GM23338 (cell line): ENCODE measurements at regions not wholly inside any gene's neighbourhood (a gene's known extent, or its start where the extent isn't known, plus 50 kb on each side); places are given as distances from the start of the nearest gene placed in this dataset.

Experiments
- ATAC-seq: fragments of 200-7000 bp; cut with Tn5 transposase; 3 replicates; pipeline ENCODE4 v1.9.1; 2020
- DNase-seq: peaks from one replicate; pipeline ENCODE4 v3.0.0-alpha.2; 2015; ENCODE audit warnings: low spot score
- H2AFZ ChIP-seq: fragments of 200-600 bp; sonication (generic); 2 replicates; pipeline ENCODE4 v1.8.0; 2016; ENCODE audit warnings: antibody characterized with exemption, mild to moderate bottlenecking, moderate library complexity
- H3F3A ChIP-seq: fragments of 200-600 bp; sonication (generic); replicated peaks from 2 replicates; pipeline ENCODE4 v1.8.0; 2017; ENCODE audit warnings: antibody characterized with exemption, mixed run types, low read depth
- H3K27ac ChIP-seq: fragments of 200-600 bp; sonication (generic); 2 replicates; pipeline ENCODE4 v1.6.1; 2016; ENCODE audit warnings: low read depth
- H3K27me3 ChIP-seq: fragments of 200-600 bp; sonication (generic); 2 replicates; pipeline ENCODE4 v1.8.0; 2016; ENCODE audit warnings: mild to moderate bottlenecking, mixed run types, moderate library complexity; ENCODE audit not compliant: insufficient read depth
- H3K36me3 ChIP-seq: fragments of 200-600 bp; sonication (generic); 2 replicates; pipeline ENCODE4 v1.8.0; 2016; ENCODE audit warnings: mild to moderate bottlenecking; ENCODE audit not compliant: insufficient read depth
- H3K4me1 ChIP-seq: fragments of 200-600 bp; sonication (generic); 2 replicates; pipeline ENCODE4 v1.8.0; 2016; ENCODE audit warnings: mild to moderate bottlenecking, moderate library complexity; ENCODE audit not compliant: insufficient read depth
- H3K4me2 ChIP-seq: fragments of 200-600 bp; sonication (generic); 2 replicates; pipeline ENCODE4 v1.7.1; 2017; ENCODE audit warnings: mixed run types
- H3K4me3 ChIP-seq: fragments of 200-600 bp; sonication (generic); 2 replicates; pipeline ENCODE4 v1.6.1; 2016; ENCODE audit warnings: mixed run types
- H3K79me2 ChIP-seq: fragments of 200-600 bp; sonication (generic); replicated peaks from 2 replicates; pipeline ENCODE4 v1.8.0; 2017; ENCODE audit warnings: mild to moderate bottlenecking; ENCODE audit not compliant: insufficient read depth
- H3K9me2 ChIP-seq: fragments of 200-600 bp; sonication (generic); 2 replicates; pipeline ENCODE4 v1.8.0; 2017; ENCODE audit not compliant: insufficient read depth
- H4K20me1 ChIP-seq: fragments of 200-600 bp; sonication (generic); replicated peaks from 2 replicates; pipeline ENCODE4 v1.8.0; 2017; ENCODE audit warnings: mild to moderate bottlenecking; ENCODE audit not compliant: insufficient read depth
- H3K27ac Mint-ChIP-seq: 2 replicates; pipeline ENCODE4 v1.8.0; 2020; ENCODE audit warnings: inconsistent platforms, mild to moderate bottlenecking, moderate library complexity, mixed read lengths
- H3K27me3 Mint-ChIP-seq: 3 replicates; pipeline ENCODE4 v1.8.0; 2022; ENCODE audit warnings: low read depth, mild to moderate bottlenecking, moderate library complexity, mixed read lengths, inconsistent platforms; ENCODE audit not compliant: insufficient read depth, poor library complexity
- H3K36me3 Mint-ChIP-seq: 3 replicates; pipeline ENCODE4 v1.8.0; 2021; ENCODE audit warnings: low read depth, mild to moderate bottlenecking, inconsistent platforms, moderate library complexity, mixed read lengths
- H3K4me1 Mint-ChIP-seq: 3 replicates; pipeline ENCODE4 v1.8.0; 2020; ENCODE audit warnings: mild to moderate bottlenecking, inconsistent platforms, mixed read lengths
- H3K4me3 Mint-ChIP-seq: 3 replicates; pipeline ENCODE4 v1.8.0; 2021; ENCODE audit warnings: moderate library complexity, mild to moderate bottlenecking, inconsistent platforms, mixed read lengths
- H3K9me3 Mint-ChIP-seq: 3 replicates; pipeline ENCODE4 v1.8.0; 2020; ENCODE audit warnings: moderate library complexity, mild to moderate bottlenecking, inconsistent platforms, mixed read lengths
- CREB1 ChIP-seq: fragments of 250-450 bp; sonication (Bioruptor Pico); IDR thresholded peaks from 2 replicates; pipeline ENCODE4 v1.5.0; 2020; ENCODE audit warnings: low read depth, mild to moderate bottlenecking, moderate library complexity
- ETS1 ChIP-seq: IDR thresholded peaks from 2 replicates; pipeline ENCODE4 v1.6.1; 2016; ENCODE audit warnings: antibody characterized with exemption
- EZH2 ChIP-seq: fragments of 200-600 bp; sonication (generic); IDR thresholded peaks from one replicate; pipeline ENCODE4 v1.8.0; 2017; ENCODE audit warnings: antibody characterized with exemption, mild to moderate bottlenecking, low read depth; ENCODE audit not compliant: unreplicated experiment
- EZH2phosphoT487 ChIP-seq: fragments of 200-600 bp; sonication (generic); IDR thresholded peaks from one replicate; pipeline ENCODE4 v1.8.1; 2018; ENCODE audit warnings: antibody characterized with exemption; ENCODE audit not compliant: unreplicated experiment
- JUNB ChIP-seq: IDR thresholded peaks from one replicate; pipeline ENCODE4 v1.6.1; 2016; ENCODE audit warnings: antibody characterized with exemption; ENCODE audit not compliant: unreplicated experiment
- NANOG ChIP-seq: IDR thresholded peaks from 2 replicates; pipeline ENCODE4 v1.6.1; 2016; ENCODE audit warnings: antibody characterized with exemption, borderline replicate concordance
- POLR2AphosphoS5 ChIP-seq: IDR thresholded peaks from 2 replicates; pipeline ENCODE4 v1.6.1; 2016; ENCODE audit warnings: antibody characterized with exemption, low read depth
- REST ChIP-seq: IDR thresholded peaks from one replicate; pipeline ENCODE4 v1.6.1; 2018; ENCODE audit warnings: antibody characterized with exemption; ENCODE audit not compliant: unreplicated experiment
- STAT1 ChIP-seq: IDR thresholded peaks from one replicate; pipeline ENCODE4 v1.6.1; 2016; ENCODE audit warnings: antibody characterized with exemption; ENCODE audit not compliant: unreplicated experiment
- ZNF114 ChIP-seq: fragments of 250-450 bp; sonication (Bioruptor Pico); IDR thresholded peaks from 2 replicates; pipeline ENCODE4 v1.5.0; 2020; ENCODE audit warnings: mild to moderate bottlenecking, moderate library complexity
- ZNF331 ChIP-seq: fragments of 250-450 bp; sonication (Bioruptor Pico); IDR thresholded peaks from 2 replicates; pipeline ENCODE4 v1.5.0; 2020; ENCODE audit warnings: low read depth, mild to moderate bottlenecking, moderate library complexity
- TF ChIP-seq, protein P1 (sequence below), 2 experiments: fragments of 200-600 bp in 1 of 2; sonication (generic) in 1 of 2; conservative IDR thresholded peaks; 2 replicates each; pipeline versions ENCODE4 v1.5.1 to v1.6.1; 2016 to 2017; ENCODE audit warnings: antibody characterized with exemption in 2 of 2, low read depth in 2 of 2, mild to moderate bottlenecking in 2 of 2, moderate library complexity in 1 of 2
- TF ChIP-seq, protein P2 (sequence below): fragments of 250-450 bp; sonication (Bioruptor Pico); IDR thresholded peaks from 2 replicates; pipeline ENCODE4 v1.5.0; 2020; ENCODE audit warnings: mild to moderate bottlenecking, moderate library complexity

DNA sequence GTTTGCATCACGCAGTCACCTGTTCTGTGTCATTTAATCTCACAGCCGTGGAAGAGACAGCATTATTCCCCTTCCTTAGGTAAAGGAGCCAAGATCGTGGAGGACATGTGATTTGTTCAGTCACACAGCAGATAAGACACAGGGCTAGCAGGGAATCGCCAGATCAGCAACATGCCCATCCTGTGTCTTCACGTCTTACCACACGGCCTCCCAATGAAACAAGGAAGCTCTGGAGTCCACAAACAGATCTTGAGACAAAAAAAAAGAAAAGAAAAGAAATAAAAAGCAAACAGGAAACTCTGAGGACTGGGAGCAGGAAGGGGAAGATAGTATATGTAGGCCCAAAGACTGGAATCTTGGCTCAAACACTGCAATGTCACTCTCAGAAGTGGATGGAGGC is 155.3 kb downstream of the ADSS2 start:
- Mint-ChIP-seq H3K36me3 (no peaks in the 10 kb centered on the region), H3K9me3 (no peaks in the 10 kb centered on the region), H3K27me3 (peaks cover 2% of the 10 kb centered on the region), H3K4me3 (no peak overlapping the region), H3K4me1 (peaks cover 4% of the 10 kb centered on the region; the same call in 1 of the 3 replicates), H3K27ac (peak overlapping the region; percentile 2; the same call in 1 of the 2 replicates)
- H3K27me3 ChIP-seq, result no peaks in the 10 kb centered on the region
- H3F3A ChIP-seq, result no peaks in the 10 kb centered on the region
- H3K4me2 ChIP-seq, result no peak overlapping the region
- DNase-seq (no peak), ATAC-seq (no peak)
- H3K36me3 ChIP-seq, result no peaks in the 10 kb centered on the region
- no peaks in the 10 kb centered on the region for H3K4me1 ChIP-seq
- no peak overlapping the region; the same call in 1 of the 2 replicates for H2AFZ ChIP-seq
- no peak for TF ChIP-seq EZH2phosphoT487
- TF ChIP-seq, protein P1, sequence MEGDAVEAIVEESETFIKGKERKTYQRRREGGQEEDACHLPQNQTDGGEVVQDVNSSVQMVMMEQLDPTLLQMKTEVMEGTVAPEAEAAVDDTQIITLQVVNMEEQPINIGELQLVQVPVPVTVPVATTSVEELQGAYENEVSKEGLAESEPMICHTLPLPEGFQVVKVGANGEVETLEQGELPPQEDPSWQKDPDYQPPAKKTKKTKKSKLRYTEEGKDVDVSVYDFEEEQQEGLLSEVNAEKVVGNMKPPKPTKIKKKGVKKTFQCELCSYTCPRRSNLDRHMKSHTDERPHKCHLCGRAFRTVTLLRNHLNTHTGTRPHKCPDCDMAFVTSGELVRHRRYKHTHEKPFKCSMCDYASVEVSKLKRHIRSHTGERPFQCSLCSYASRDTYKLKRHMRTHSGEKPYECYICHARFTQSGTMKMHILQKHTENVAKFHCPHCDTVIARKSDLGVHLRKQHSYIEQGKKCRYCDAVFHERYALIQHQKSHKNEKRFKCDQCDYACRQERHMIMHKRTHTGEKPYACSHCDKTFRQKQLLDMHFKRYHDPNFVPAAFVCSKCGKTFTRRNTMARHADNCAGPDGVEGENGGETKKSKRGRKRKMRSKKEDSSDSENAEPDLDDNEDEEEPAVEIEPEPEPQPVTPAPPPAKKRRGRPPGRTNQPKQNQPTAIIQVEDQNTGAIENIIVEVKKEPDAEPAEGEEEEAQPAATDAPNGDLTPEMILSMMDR (conservative IDR thresholded peaks at IDR 0.05; ENCODE audit: low read depth in 2 of 2), result no peak
- TF ChIP-seq NANOG, result no peak
- TF ChIP-seq STAT1, result no peak
- no peak for TF ChIP-seq JUNB
- no peak for TF ChIP-seq ZNF331 (CRISPR knock-in tag)
- no peak for TF ChIP-seq CREB1 (CRISPR knock-in tag)
- TF ChIP-seq REST, result no peak
- TF ChIP-seq, protein P2, sequence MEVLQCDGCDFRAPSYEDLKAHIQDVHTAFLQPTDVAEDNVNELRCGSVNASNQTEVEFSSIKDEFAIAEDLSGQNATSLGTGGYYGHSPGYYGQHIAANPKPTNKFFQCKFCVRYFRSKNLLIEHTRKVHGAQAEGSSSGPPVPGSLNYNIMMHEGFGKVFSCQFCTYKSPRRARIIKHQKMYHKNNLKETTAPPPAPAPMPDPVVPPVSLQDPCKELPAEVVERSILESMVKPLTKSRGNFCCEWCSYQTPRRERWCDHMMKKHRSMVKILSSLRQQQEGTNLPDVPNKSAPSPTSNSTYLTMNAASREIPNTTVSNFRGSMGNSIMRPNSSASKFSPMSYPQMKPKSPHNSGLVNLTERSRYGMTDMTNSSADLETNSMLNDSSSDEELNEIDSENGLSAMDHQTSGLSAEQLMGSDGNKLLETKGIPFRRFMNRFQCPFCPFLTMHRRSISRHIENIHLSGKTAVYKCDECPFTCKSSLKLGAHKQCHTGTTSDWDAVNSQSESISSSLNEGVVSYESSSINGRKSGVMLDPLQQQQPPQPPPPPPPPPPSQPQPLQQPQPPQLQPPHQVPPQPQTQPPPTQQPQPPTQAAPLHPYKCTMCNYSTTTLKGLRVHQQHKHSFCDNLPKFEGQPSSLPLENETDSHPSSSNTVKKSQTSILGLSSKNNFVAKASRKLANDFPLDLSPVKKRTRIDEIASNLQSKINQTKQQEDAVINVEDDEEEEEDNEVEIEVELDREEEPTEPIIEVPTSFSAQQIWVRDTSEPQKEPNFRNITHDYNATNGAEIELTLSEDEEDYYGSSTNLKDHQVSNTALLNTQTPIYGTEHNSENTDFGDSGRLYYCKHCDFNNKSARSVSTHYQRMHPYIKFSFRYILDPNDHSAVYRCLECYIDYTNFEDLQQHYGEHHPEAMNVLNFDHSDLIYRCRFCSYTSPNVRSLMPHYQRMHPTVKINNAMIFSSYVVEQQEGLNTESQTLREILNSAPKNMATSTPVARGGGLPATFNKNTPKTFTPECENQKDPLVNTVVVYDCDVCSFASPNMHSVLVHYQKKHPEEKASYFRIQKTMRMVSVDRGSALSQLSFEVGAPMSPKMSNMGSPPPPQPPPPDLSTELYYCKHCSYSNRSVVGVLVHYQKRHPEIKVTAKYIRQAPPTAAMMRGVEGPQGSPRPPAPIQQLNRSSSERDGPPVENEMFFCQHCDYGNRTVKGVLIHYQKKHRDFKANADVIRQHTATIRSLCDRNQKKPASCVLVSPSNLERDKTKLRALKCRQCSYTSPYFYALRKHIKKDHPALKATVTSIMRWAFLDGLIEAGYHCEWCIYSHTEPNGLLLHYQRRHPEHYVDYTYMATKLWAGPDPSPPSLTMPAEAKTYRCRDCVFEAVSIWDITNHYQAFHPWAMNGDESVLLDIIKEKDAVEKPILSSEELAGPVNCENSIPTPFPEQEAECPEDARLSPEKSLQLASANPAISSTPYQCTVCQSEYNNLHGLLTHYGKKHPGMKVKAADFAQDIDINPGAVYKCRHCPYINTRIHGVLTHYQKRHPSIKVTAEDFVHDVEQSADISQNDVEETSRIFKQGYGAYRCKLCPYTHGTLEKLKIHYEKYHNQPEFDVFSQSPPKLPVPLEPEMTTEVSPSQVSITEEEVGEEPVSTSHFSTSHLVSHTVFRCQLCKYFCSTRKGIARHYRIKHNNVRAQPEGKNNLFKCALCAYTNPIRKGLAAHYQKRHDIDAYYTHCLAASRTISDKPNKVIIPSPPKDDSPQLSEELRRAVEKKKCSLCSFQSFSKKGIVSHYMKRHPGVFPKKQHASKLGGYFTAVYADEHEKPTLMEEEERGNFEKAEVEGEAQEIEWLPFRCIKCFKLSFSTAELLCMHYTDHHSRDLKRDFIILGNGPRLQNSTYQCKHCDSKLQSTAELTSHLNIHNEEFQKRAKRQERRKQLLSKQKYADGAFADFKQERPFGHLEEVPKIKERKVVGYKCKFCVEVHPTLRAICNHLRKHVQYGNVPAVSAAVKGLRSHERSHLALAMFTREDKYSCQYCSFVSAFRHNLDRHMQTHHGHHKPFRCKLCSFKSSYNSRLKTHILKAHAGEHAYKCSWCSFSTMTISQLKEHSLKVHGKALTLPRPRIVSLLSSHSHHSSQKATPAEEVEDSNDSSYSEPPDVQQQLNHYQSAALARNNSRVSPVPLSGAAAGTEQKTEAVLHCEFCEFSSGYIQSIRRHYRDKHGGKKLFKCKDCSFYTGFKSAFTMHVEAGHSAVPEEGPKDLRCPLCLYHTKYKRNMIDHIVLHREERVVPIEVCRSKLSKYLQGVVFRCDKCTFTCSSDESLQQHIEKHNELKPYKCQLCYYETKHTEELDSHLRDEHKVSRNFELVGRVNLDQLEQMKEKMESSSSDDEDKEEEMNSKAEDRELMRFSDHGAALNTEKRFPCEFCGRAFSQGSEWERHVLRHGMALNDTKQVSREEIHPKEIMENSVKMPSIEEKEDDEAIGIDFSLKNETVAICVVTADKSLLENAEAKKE (CRISPR knock-in tag), result no peak
- no peak for TF ChIP-seq POLR2AphosphoS5
- TF ChIP-seq EZH2, result no peak
- no peak for TF ChIP-seq ETS1
- no peak for TF ChIP-seq ZNF114
- H3K79me2 ChIP-seq, result no peaks in the 10 kb centered on the region
- no peaks in the 10 kb centered on the region for H4K20me1 ChIP-seq
- H3K27ac ChIP-seq, result no peak overlapping the region
- H3K9me2 ChIP-seq, result no peaks in the 10 kb centered on the region
- H3K4me3 ChIP-seq, result no peak overlapping the region
